Tibial nerve (tissue), 4 donors: ENCODE measurements at regions not wholly inside any gene's neighbourhood (a gene's known extent, or its start where the extent isn't known, plus 50 kb on each side); places are given as distances from the start of the nearest gene placed in this dataset.

ENCODE experiments used
- CTCF ChIP-seq, 5 experiments: fragments of 200-600 bp in 3 of 5; fragments of 450-650 bp in 2 of 5; sonication (generic) in 3 of 5; IDR thresholded peaks; one replicate each; pipeline ENCODE4 v1.5.1; 2016 to 2019; ENCODE audit warnings: antibody characterized with exemption in 5 of 5, mild to moderate bottlenecking in 3 of 5, moderate library complexity in 2 of 5
- EP300 ChIP-seq, 2 donors: sonication (generic); formaldehyde crosslinking; IDR thresholded peaks; one replicate each; pipeline ENCODE4 v1.6.1; 2017; ENCODE audit warnings: antibody characterized with exemption in 2 of 2, mild to moderate bottlenecking in 1 of 2
- POLR2A ChIP-seq, 2 donors: fragments of 450-650 bp; IDR thresholded peaks; one replicate each; pipeline ENCODE4 v1.6.1; 2017; ENCODE audit warnings: antibody characterized with exemption in 2 of 2, mild to moderate bottlenecking in 2 of 2, moderate library complexity in 2 of 2

GRCh38 chr14:76273346-76273745, 102.6 kb upstream of the ESRRB start:
- TF ChIP-seq POLR2A (IDR thresholded peaks at IDR 0.05), result no peak
- TF ChIP-seq CTCF (IDR thresholded peaks at IDR 0.05), result no peak
- no peak for TF ChIP-seq EP300 (IDR thresholded peaks at IDR 0.05)
